Breast epithelium (tissue), 3 donors: ENCODE measurements at regions not wholly inside any gene's neighbourhood (a gene's known extent, or its start where the extent isn't known, plus 50 kb on each side); places are given as distances from the start of the nearest gene placed in this dataset.

ENCODE experiments used
- CTCF ChIP-seq, 3 donors: fragments of 450-650 bp; IDR thresholded peaks; one replicate each; pipeline ENCODE4 v1.5.1; 2016 to 2017; ENCODE audit warnings: antibody characterized with exemption in 3 of 3, mild to moderate bottlenecking in 3 of 3, moderate library complexity in 3 of 3
- POLR2A ChIP-seq: fragments of 450-650 bp; IDR thresholded peaks from one replicate; pipeline ENCODE4 v1.6.1; 2016; ENCODE audit warnings: antibody characterized with exemption, mild to moderate bottlenecking, moderate library complexity
- POLR2AphosphoS5 ChIP-seq, 3 donors: sonication (generic); formaldehyde crosslinking; IDR thresholded peaks; one replicate each; pipeline ENCODE4 v1.6.1; 2017; ENCODE audit warnings: antibody characterized with exemption in 3 of 3

DNA sequence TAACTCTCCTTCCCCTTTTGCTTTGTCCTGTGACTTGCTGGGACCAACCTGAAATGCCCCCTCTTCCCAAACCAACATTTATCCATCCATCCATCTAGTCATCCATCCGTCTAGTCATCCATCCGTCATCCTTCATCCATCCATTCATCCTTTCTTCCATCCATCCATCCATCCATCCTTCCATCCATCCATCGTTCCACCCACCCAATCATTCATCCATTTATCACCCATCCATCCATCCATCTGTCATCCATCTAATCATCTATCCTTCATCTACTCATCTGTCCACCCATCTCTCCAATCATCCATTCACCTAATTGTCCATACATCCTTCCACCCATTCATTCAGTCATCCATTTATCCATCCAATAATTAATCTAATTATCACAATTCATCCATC, 92.7 kb downstream of the EDN3 start:
- no peak for TF ChIP-seq CTCF (IDR thresholded peaks at IDR 0.05)
- no peak for TF ChIP-seq POLR2AphosphoS5 (IDR thresholded peaks at IDR 0.05)
- TF ChIP-seq POLR2A, result no peak
